ENCODE measurements at regions not wholly inside any gene's neighbourhood (a gene's known extent, or its start where the extent isn't known, plus 50 kb on each side); places are given as distances from the start of the nearest gene placed in this dataset.
"Not testable (repeated sequence)": the region's sequence is repeated elsewhere in the genome, so short reads cannot be mapped to it uniquely, and the experiment has no call there.

- no peak for DNase-seq (ENCODE audit: low spot score)
Observed at GRCh38 chr16:87033541-87034300, 283.5 kb downstream of the C16orf95 start.

GRCh38 chr16:87034317-87034716, 282.9 kb downstream of the C16orf95 start:
- no peak for DNase-seq (ENCODE audit: low spot score)

GRCh38 chr16:87035053-87035452, 282.1 kb downstream of the C16orf95 start:
- no peak for DNase-seq (ENCODE audit: low spot score)

DNA sequence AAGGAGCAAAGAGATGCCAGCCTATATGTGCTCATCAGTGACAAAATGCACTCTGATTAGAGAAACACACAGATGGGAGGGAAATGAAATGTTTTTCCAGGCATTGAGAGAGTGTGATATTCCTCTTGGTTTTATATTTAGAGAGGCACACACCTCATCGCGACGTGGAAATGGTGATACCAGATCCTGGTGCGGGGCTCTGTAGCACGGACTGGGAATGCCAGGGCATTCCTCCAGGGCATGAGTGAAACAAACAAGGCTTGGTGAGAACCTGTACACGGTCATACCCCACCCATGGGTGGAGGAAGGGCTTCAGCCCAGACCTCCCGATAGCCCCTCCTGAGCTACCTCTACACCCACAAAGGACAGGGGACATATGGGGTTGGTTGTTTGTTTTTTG, 280.2 kb downstream of the C16orf95 start:
- no peak for DNase-seq (ENCODE audit: low spot score)

DNA sequence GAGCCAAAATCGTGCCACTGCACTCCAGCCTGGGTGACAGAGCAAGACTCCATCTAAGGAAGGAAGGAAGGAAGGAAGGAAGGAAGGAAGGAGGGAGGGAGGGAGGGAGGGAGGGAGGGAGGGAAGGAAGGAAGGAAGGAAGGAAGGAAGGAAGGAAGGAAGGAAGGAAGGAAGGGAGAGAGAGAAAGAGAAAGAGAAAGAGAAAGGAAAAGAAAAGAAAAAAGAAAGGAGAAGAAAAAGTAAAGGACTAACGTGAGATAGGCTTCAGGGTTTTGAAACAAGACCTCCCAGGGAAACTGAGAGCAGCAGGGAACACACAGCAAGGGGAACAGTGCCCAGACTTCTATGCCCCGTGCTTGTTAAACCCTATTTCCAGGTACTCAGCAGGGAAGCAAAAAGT, 278.7 kb downstream of the C16orf95 start:
- not testable (repeated sequence) for DNase-seq (ENCODE audit: low spot score)

- DNase-seq (ENCODE audit: low spot score) = no peak
Observed at GRCh38 chr16:87040169-87041117, 276.7 kb downstream of the C16orf95 start.

DNA sequence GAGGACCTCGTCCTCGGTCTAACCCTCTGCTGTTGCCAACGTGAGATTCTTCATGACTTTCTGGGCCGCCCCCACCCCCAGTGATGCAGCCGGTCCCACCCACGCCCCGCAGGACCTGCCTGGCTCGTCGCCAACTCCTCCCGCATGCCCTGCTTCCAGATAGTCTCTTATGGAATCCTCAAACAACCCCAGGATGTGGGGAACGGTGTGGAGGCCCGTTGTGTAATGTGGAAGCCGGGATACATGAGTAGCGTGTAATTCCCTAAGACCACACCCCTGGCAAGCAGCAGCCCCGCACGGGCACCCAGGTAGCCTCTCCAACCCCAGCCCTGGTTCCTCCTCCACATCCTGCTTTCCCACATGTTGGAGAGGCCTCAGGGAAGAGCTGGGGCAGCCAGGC, 275.9 kb downstream of the C16orf95 start:
- DNase-seq (ENCODE audit: low spot score) = no peak

GRCh38 chr16:87042551-87043230, 274.5 kb downstream of the C16orf95 start:
- DNase-seq (ENCODE audit: low spot score) = no peak

DNA sequence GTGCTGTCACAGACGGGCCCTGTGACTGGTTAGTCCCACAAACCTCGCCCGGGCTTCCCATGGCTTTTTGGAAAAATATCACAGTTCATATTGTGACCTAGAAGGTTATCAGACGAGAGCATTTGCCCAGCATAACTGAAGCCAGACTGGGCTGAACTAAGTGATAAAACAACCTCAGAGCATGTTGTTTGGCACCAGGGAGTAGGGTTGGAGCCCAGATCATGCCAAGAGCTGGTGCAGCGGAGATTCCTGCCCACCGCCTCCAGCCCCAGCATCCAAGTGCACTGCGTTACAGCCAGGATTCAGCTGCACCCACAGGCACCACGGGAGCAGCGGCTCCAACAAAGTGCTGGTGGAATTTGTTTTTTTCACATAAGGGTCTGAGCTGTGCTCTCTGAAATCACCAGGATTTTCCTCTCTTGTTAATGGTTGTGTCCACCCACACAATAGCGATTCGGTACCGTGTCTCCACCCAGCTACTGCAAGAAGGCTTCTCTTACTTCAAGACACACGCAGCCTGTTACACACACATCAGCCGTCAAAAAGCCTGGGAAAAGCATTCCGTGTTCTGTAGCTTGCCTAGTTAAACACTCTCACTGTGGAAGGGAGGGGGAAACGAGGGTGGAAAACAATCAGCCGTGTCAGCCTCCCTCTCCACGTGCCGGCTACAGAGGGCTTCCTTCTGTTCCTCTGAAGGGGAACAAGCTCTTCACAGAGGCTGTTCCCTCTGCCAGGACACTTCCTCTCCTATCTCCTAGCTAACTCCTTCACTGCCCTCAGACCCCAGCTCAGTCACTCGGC, 273.8 kb downstream of the C16orf95 start:
- no peak for DNase-seq (ENCODE audit: low spot score)

DNA sequence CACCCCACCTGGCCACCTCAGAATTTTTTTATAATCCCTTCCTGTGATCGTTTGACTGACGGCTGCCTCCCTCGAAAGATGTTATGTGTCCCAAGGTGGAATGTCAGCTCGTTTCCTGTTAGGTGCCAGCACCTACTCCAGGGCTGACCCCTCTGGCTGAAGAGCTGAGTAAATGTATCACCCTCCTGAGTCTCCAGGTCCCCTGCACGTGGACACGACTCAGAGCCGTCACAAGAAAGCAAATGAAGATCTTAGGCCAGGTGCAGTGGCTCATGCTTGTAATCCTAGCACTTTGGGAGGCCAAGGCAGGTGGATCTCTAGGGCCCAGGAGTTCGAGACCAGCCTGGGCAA, 273.2 kb downstream of the C16orf95 start:
- no peak for DNase-seq (ENCODE audit: low spot score)

- DNase-seq (ENCODE audit: low spot score) = no peak
Observed at GRCh38 chr16:87044829-87045228, 272.4 kb downstream of the C16orf95 start.

- DNase-seq (ENCODE audit: low spot score) = no peak
Observed at GRCh38 chr16:87045466-87046216, 271.6 kb downstream of the C16orf95 start.

- DNase-seq (ENCODE audit: low spot score) = no peak
Observed at GRCh38 chr16:87046235-87046634, 271.0 kb downstream of the C16orf95 start.

- DNase-seq (ENCODE audit: low spot score) = no peak
Observed at GRCh38 chr16:87047221-87048037, 269.8 kb downstream of the C16orf95 start.

- DNase-seq (ENCODE audit: low spot score) = no peak
Observed at GRCh38 chr16:87048038-87048729, 269.0 kb downstream of the C16orf95 start.

GRCh38 chr16:87048730-87049115, 268.5 kb downstream of the C16orf95 start:
- no peak for DNase-seq (ENCODE audit: low spot score)

DNA sequence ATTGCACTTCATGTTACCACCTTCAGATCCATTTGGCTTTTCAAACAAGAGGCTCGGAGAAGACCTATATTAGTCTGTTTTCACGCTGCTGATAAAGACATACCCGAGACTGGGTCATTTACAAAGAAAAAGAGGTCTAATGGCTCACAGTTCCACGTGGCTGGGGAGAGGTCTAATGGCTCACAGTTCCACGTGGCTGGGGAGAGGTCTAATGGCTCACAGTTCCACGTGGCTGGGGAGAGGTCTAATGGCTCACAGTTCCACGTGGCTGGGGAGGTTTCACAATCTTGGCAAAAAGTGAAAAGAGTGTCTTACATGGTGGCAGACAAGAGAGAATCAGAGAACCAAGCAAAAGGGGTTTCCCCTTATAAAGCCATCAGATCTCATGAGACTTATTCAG, 268.0 kb downstream of the C16orf95 start:
- DNase-seq (ENCODE audit: low spot score) = not testable (repeated sequence)

DNA sequence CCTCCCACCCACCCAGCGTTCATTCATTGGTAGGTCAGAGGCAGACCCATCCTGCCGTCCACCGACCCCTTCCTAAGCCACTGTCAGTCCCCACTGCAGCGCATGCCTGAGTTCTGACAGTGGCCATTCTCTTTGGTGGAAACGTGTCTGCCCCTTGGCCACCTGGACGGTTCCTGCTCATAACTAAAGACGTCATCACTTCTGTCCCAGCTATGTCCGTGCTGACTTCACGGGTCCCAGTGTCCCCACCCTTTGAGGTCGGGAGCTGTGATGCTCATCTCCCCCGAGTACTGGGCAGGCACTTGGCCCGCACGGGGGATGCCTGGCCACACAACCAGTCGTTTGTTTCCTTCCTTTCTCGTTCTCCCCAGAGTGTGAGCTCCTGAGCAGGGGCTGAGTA, 267.1 kb downstream of the C16orf95 start:
- DNase-seq (ENCODE audit: low spot score) = no peak

GRCh38 chr16:87051526-87052320, 265.5 kb downstream of the C16orf95 start:
- no peak for DNase-seq (ENCODE audit: low spot score)
